22Rv1 (cell line): ENCODE measurements at regions not wholly inside any gene's neighbourhood (a gene's known extent, or its start where the extent isn't known, plus 50 kb on each side); places are given as distances from the start of the nearest gene placed in this dataset.

Source experiments
- H3K27ac ChIP-seq: fragments of 450-650 bp; 2 replicates; pipeline ENCODE4 v1.5.1; 2017
- ZFX ChIP-seq: fragments of 450-650 bp; IDR thresholded peaks from 2 replicates; pipeline ENCODE4 v1.6.1; 2017; ENCODE audit warnings: antibody characterized with exemption, borderline replicate concordance
- TF ChIP-seq, protein P1 (sequence below): fragments of 450-650 bp; IDR thresholded peaks from 2 replicates; pipeline ENCODE4 v1.5.1; 2017; ENCODE audit warnings: mild to moderate bottlenecking

DNA sequence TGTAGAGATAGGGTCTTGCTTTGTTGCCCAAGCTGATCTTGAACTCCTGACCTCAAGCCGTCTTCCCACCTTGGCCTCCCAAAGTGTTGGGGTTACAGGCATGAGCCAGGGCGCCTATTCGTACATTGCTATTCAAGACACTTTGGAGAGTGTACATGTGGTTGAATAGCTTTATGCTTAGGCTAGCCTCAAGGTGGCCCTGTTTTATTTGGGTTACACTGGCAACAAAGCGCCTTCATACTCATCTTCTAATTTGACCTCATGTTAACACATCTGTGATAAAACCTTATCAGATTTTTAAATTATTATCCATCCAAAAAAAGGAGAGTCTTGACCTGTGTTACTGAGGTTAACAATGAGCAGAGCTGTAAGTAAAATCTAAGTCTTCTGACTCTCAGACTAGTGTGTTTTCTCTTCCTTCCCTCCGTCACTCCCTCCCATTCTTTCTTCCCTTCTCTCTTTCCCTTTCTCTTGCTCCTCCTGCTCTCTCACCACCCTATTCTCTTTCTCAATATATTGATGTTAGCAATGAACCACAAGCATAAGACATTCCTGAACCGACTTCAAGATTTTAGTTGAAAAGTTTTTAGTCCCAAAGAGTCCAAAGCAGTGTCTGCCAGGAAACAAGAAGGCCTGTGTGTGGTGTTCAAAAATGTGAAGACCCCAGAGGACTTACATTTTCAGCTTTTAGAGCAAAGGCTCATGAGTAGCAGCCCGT lies 603.7 kb upstream of the CFAP20DC start:
- TF ChIP-seq, protein P1, sequence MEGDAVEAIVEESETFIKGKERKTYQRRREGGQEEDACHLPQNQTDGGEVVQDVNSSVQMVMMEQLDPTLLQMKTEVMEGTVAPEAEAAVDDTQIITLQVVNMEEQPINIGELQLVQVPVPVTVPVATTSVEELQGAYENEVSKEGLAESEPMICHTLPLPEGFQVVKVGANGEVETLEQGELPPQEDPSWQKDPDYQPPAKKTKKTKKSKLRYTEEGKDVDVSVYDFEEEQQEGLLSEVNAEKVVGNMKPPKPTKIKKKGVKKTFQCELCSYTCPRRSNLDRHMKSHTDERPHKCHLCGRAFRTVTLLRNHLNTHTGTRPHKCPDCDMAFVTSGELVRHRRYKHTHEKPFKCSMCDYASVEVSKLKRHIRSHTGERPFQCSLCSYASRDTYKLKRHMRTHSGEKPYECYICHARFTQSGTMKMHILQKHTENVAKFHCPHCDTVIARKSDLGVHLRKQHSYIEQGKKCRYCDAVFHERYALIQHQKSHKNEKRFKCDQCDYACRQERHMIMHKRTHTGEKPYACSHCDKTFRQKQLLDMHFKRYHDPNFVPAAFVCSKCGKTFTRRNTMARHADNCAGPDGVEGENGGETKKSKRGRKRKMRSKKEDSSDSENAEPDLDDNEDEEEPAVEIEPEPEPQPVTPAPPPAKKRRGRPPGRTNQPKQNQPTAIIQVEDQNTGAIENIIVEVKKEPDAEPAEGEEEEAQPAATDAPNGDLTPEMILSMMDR, result no peak
- TF ChIP-seq ZFX, result no peak
- no peak overlapping the region for H3K27ac ChIP-seq

DNA sequence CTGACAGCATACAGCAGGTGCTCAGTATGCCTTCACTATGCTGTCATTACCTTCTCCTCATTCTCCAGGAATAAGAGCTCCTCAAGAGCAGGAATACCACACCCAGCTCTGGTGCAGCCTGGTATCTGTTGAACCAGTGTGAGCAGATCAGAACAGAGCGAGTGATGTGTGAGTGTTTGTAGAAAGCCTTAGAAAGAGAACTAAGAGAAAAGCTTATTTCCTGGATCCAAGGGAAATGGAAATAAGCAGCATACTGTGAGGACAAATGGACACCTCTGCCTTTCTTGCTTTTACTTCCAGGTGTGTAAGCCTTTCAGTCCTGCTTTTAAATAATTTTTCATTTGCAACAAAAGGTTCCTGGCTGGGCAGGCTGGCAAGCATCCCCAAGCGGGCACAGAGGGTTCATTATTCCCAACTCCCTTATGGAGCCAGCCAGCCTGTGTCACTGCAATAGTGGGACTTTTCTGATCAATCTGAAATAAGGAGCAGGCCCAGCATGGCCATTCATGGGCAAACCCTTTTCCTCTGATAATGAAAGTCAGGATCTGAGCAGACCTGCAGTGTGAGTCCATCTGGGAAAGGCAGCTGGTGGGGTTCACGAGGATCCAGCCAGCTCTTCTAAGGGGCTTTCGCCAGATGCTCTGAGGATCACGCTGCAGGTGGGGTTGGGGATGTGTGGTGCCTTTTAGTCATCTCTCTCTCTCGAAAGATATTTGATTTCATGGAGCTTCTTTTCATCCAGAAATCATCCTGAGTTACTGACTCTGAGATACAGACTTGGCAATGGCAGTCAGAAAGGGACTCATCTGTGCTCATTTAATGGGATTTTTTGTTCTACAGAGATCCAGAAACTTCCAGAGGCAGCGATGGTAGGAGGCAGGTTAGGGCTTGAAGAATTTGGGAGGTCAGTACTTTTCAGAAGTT lies 594.9 kb upstream of the CFAP20DC start:
- no peak overlapping the region for H3K27ac ChIP-seq
- TF ChIP-seq, protein P1, result no peak
- TF ChIP-seq ZFX, result no peak

DNA sequence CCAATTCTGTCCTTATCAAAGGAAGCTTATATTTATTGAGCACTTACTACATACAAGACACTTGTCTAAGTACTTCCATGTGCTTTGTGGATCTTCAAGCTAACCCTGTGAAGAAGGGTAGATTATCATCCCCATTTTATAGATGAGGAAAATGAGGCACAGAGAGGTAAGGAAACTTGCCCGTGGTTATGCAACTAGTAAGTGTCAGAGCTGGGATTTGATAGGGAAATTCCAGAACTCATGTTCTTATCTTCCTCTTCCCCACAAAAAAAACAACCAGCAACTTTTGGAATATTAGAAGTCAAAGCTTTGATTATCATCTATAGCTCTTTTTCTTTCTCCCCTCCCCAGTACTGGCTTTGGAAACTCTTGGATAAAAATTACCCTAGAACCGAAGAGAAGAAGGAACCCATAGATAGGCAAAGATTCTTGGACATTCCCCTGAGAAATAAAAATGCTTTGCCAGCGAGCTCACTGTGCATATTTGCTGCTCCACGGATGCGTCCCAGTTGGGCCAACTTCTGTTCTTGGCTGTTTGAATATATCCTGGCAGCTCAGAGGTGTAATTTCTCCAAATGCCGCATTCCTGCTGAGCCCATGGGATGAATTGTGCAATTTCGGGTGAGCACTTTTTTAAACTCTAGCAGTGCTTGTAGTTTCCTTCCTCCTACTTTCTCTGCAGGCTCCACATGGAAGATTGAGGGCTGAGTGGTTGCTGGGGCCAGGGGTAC lies 591.5 kb upstream of the CFAP20DC start:
- TF ChIP-seq ZFX, result no peak
- TF ChIP-seq, protein P1, result no peak
- no peak overlapping the region for H3K27ac ChIP-seq

DNA sequence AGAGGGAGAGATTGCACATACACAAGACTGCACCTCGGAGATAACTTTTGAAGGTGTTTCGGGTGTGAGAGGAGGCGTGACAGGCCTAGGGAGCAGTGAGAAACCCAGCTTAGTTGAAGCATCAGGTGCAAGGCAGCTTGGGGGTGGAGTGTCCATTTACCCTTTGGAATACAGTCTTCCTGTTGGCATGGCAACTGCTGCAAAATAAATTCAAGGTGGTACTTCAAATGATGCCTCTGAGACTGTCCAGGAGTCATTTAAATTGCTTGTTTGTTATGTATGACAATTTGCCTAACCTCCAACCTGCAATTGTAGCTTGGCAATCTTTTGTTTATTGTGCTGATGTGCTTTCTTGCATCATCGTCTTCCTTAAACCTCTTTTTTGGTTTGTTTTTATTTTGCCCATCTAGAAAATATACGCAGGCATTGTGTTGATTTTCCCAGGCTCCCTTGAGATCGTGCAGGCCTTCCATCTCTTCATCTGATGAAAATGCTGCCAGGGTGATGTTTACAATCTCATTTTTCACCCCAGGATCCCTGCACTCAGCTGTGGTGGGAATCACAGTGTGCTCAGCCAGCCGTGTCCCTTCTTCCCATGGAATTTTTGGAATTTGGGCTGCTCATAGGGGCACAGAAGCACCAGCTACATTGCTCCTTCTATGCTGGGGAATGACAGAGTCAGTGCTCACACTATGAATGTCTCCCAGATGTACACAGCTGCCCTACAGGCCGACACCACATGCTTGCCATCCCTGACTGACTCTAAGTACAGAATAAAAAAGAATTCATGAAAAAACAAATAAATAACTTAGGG lies 583.1 kb upstream of the CFAP20DC start:
- H3K27ac ChIP-seq, result no peak overlapping the region
- TF ChIP-seq, protein P1, result no peak
- TF ChIP-seq ZFX, result no peak

DNA sequence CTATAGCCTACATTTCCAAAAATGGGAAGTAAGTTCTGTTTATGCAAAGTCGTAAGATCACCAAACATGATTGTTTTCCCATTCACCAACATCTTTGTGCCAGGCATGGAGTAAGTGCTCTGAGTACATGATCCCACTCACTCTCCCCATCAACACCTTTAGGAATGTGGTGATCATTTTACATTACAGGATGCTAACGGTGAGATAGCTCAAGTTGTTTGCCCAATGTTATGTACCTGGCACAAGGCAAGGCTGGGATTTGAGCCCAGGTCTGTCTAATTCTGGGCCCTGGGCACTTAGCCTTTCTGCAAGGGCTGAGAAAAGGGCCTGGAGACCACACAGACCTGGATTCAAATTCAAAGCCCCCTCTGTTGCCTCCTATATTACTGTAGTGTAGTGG lies 581.7 kb upstream of the CFAP20DC start:
- no peak for TF ChIP-seq ZFX
- TF ChIP-seq, protein P1, result no peak
- H3K27ac ChIP-seq, result no peak overlapping the region

DNA sequence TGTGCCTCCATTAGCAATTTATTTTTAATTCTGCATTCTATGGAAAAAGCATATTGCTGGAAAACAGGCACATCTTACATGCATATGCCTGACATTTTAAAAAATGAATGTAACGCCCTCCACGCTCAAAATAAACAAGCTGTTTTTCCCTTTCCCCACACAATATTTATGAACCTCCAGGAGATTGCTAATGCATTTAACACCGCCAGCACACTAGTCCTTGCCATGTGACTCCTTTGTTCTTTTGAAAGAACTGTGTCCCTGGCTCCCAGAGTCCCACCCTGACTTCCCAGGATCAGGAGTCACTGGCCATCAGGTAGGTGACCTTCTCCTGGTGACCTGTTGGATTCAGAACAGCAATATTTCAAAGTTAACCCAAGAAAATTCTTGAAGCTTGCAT lies 571.2 kb upstream of the CFAP20DC start:
- no peak overlapping the region for H3K27ac ChIP-seq
- TF ChIP-seq ZFX, result no peak
- TF ChIP-seq, protein P1, result no peak
